ENCODE measurements at regions not wholly inside any gene's neighbourhood (a gene's known extent, or its start where the extent isn't known, plus 50 kb on each side); places are given as distances from the start of the nearest gene placed in this dataset.

- TF ChIP-seq, protein P1, sequence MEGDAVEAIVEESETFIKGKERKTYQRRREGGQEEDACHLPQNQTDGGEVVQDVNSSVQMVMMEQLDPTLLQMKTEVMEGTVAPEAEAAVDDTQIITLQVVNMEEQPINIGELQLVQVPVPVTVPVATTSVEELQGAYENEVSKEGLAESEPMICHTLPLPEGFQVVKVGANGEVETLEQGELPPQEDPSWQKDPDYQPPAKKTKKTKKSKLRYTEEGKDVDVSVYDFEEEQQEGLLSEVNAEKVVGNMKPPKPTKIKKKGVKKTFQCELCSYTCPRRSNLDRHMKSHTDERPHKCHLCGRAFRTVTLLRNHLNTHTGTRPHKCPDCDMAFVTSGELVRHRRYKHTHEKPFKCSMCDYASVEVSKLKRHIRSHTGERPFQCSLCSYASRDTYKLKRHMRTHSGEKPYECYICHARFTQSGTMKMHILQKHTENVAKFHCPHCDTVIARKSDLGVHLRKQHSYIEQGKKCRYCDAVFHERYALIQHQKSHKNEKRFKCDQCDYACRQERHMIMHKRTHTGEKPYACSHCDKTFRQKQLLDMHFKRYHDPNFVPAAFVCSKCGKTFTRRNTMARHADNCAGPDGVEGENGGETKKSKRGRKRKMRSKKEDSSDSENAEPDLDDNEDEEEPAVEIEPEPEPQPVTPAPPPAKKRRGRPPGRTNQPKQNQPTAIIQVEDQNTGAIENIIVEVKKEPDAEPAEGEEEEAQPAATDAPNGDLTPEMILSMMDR (IDR thresholded peaks at IDR 0.05), result no peak
- TF ChIP-seq POLR2A (IDR thresholded peaks at IDR 0.05) (no peak), POLR2AphosphoS5 (IDR thresholded peaks at IDR 0.05; ENCODE audit: insufficient read depth in 1 of 2, low read depth in 1 of 2) (no peak)
These were observed 527.1 kb upstream of the CELF2 start for GRCh38 chr10:10490581-10490980.
